Neural progenitor cell (in vitro differentiated cells): ENCODE measurements at regions not wholly inside any gene's neighbourhood (a gene's known extent, or its start where the extent isn't known, plus 50 kb on each side); places are given as distances from the start of the nearest gene placed in this dataset.

Experiments used
- EZH2phosphoT487 ChIP-seq: fragments of 200-600 bp; sonication (generic); IDR thresholded peaks from 2 replicates; pipeline ENCODE4 v1.6.1; 2017; ENCODE audit warnings: antibody characterized with exemption
- TF ChIP-seq, protein P1 (sequence below): fragments of 200-600 bp; sonication (generic); IDR thresholded peaks from 2 replicates; pipeline ENCODE4 v1.5.1; 2017; ENCODE audit warnings: antibody characterized with exemption, mild to moderate bottlenecking

- TF ChIP-seq, protein P1, sequence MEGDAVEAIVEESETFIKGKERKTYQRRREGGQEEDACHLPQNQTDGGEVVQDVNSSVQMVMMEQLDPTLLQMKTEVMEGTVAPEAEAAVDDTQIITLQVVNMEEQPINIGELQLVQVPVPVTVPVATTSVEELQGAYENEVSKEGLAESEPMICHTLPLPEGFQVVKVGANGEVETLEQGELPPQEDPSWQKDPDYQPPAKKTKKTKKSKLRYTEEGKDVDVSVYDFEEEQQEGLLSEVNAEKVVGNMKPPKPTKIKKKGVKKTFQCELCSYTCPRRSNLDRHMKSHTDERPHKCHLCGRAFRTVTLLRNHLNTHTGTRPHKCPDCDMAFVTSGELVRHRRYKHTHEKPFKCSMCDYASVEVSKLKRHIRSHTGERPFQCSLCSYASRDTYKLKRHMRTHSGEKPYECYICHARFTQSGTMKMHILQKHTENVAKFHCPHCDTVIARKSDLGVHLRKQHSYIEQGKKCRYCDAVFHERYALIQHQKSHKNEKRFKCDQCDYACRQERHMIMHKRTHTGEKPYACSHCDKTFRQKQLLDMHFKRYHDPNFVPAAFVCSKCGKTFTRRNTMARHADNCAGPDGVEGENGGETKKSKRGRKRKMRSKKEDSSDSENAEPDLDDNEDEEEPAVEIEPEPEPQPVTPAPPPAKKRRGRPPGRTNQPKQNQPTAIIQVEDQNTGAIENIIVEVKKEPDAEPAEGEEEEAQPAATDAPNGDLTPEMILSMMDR, result no peak
- no peak for TF ChIP-seq EZH2phosphoT487
These were observed 233.9 kb upstream of the UBE2E2 start for GRCh38 chr3:22969276-22969675.
